GM10248 (cell line): ENCODE measurements at regions not wholly inside any gene's neighbourhood (a gene's known extent, or its start where the extent isn't known, plus 50 kb on each side); places are given as distances from the start of the nearest gene placed in this dataset.

ENCODE experiments used
- CTCF ChIA-PET: fragments of 300-600 bp; sonication (Branson Sonifier 250); formaldehyde crosslinking; extraction: SDS; loops from one replicate; lab custom pipeline; 2021; ENCODE audit warnings: antibody characterized with exemption; lab: Yijun Ruan, JAX
- POLR2A ChIA-PET: fragments of 350-650 bp; sonication (Branson Sonifier 250); formaldehyde crosslinking; extraction: SDS; loops from one replicate; lab custom pipeline; 2020; ENCODE audit warnings: antibody characterized with exemption; lab: Yijun Ruan, JAX
- DNase-seq: peaks from one replicate; pipeline ENCODE4 v3.0.0; 2012; ENCODE audit errors: extremely low spot score
- CTCF ChIP-seq: IDR thresholded peaks from 2 replicates; pipeline ENCODE4 v1.5.1; 2012; ENCODE audit warnings: mild to moderate bottlenecking, low read depth; ENCODE audit errors: extremely low read depth, missing control alignments, control extremely low read depth

DNA sequence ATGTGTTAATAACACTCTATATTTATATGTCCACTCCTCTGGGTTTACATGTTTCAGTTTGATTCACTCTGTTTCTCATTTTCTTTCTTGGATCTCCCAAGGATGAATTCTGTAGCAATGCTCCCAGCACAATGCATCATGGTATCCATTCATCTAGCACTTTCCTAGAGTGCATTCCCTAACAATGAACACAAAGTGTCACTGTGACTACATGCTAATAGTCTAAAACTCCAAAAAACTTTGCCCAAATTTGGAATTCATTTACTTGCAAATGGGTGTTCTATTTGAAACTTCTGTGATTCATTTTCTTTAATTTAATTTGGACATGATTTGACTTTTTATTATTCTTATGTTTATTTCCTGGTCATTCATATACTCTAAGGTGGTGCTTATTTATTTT, 286.3 kb downstream of the POU4F1 start:
- CTCF ChIA-PET, result interaction anchor here (0.8 kb wide), 1 partner anchor 14 kb away, joined by 4 read pairs; no protein-coding TSS in a partner anchor
- POLR2A ChIA-PET, result no interaction called here
- DNase-seq, result no peak
- peak; percentile 40 for TF ChIP-seq CTCF

DNA sequence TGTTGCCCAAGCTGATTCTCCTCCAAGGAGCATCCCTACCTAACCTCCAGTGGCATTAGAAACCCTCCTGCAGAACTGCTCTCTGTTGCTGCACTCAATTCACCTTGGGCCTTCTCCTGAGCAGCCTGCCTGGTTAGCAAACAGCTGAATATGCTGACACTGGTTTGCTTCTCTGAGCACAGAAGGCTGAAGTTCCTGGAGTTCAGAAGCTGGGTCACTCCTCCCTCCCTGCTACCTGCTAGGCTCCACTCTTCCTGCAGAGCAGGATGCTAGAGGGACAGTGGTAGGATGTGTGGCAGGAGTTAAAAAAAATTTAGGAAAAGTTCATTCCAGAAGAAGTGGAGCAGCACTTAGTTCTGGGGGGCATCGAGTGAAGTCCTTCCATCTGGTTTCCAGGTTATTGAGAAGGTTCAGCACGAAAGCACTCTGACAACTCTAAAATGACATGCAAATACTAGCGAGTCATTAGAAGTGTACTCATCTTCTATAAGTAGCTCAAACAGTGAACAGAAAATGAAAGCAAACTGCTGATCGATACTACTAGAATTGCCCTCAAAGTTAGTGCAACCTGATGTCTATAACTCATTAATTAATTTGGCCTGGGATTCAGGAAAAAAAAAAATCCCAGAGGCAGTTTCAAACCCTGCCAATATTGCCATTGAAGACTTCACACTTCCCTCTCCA, 293.7 kb downstream of the POU4F1 start:
- no peak for TF ChIP-seq CTCF
- DNase-seq, result no peak
- ChIA-PET CTCF (interaction anchor here (1.1 to 2.0 kb wide), 3 partner anchors 9 to 28 kb away, joined by 3 to 5 read pairs (median 4); no protein-coding TSS in a partner anchor), POLR2A (no interaction called here)

DNA sequence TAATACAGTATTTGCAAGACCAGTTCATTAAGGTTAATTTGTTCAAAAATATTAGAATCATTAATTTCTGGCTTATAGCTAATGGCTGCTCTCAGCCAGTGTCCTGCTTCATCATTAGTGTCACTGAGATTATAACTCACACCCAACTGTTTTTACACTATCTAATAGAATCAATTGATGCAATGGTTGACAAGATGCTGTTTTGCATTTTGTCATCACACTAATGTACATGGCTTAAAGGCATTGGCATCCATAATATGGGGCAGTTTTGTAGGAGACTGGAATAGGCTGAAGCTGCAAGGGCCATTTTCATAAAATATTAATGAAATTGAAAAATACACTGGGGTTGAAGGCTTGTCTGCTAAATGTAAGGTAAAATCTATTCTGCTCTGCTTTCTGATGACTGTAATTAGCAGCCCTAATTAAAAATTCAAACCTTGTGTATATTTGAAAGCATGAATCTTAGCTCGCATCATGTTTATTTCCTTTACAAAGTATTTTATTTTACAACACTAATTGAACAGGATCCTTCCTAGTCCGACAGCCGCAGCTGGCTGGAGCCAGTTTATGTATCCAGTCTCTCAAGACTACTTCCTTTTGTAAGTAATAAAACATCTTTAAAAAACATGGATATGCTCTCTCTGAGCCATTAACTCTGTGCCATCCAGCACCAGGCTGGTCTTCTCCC, 296.7 kb downstream of the POU4F1 start:
- no peak for DNase-seq
- ChIA-PET CTCF (no interaction called here), POLR2A (no interaction called here)
- TF ChIP-seq CTCF, result no peak

DNA sequence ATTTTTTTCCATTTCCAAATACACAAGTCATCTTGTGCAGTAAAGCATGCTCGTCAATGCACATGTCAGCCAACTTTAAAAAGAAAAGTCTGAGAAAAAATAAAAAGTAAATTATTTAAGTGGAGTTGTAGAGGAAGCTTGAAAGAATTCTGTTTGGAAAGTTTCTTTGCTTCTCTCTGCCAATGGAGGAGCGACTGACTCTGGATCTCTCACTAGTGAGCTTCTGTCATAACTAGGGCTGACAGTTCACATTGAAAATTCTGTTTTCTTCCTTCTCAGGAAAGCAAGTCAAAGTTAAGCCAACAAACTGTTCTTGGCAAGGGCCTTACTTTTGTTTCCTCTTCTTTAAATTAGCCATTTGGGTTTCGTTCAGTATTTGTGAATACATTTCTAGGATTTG, 298.2 kb downstream of the POU4F1 start:
- CTCF ChIA-PET, result interaction anchor here (1.1 to 1.3 kb wide), 2 partner anchors 19 to 64 kb away, joined by 3 read pairs; no protein-coding TSS in a partner anchor
- POLR2A ChIA-PET, result no interaction called here
- DNase-seq, result no peak
- no peak for TF ChIP-seq CTCF

GRCh38 chr13:78299832-78300623, 303.3 kb downstream of the POU4F1 start:
- no peak for TF ChIP-seq CTCF
- no peak for DNase-seq
- CTCF ChIA-PET, result interaction anchor here (1.0 to 1.2 kb wide), 3 partner anchors 10 to 59 kb away, joined by 3 to 4 read pairs (median 3); no protein-coding TSS in a partner anchor
- POLR2A ChIA-PET, result no interaction called here

DNA sequence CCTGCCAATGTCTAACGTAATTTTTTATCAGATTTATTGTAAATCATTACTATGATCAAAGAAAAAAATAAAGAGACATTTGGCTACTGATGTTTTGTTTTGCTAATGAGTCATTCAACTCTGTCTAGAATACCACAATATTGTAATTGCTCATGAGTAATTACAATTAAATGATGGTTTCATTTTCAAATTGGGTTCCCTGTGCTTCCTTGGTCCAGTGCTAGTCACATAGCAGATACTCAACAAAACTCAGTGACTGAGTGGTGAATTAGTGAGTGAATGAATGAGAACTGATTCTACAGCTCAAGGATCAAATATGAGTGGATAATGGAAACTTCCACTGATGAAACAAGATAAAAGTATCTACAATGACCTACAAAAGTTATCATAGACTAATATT, 304.7 kb downstream of the POU4F1 start:
- ChIA-PET POLR2A (no interaction called here), CTCF (interaction anchor here (1.1 to 1.2 kb wide), 2 partner anchors 25 to 27 kb away, joined by 3 read pairs; no protein-coding TSS in a partner anchor)
- no peak for DNase-seq
- no peak for TF ChIP-seq CTCF
